CD4-positive, alpha-beta T cell (primary cell): ENCODE measurements at regions not wholly inside any gene's neighbourhood (a gene's known extent, or its start where the extent isn't known, plus 50 kb on each side); places are given as distances from the start of the nearest gene placed in this dataset.

ENCODE experiments used
- ATAC-seq: fragments of 200-7000 bp; cut with Tn5 transposase; one replicate; pipeline ENCODE4 v1.10.0; 2022; ENCODE audit warnings: mild to moderate bottlenecking; ENCODE audit not compliant: poor library complexity
- CTCF ChIA-PET: fragments of 350-600 bp; sonication (Branson Sonifier 250); formaldehyde crosslinking; loops from one replicate; lab custom pipeline; 2021; ENCODE audit warnings: antibody characterized with exemption, inconsistent platforms; lab: Charles Lee
- POLR2A ChIA-PET: fragments of 350-600 bp; sonication (Branson Sonifier 250); formaldehyde crosslinking; loops from one replicate; lab custom pipeline; 2021; ENCODE audit warnings: antibody characterized with exemption, inconsistent platforms; lab: Charles Lee
- DNase-seq, 14 experiments: peaks; one replicate each; pipeline ENCODE4 v3.0.0-alpha.2; 2013 to 2020; ENCODE audit warnings: mixed read lengths in 2 of 14
- H3K27ac ChIP-seq, 2 donors: one replicate each; pipeline versions ENCODE4 v1.5.1 to v1.7.0; 2013; ENCODE audit warnings: low read length in 2 of 2, low read depth in 1 of 2, mild to moderate bottlenecking in 1 of 2
- H3K27me3 ChIP-seq, 2 experiments: 1 replicate in 1 of 2; 2 replicates in 1 of 2; pipeline versions ENCODE4 v1.6.1 to v1.7.0; 2013; ENCODE audit warnings: low read length in 2 of 2, control low read depth in 1 of 2, mild to moderate bottlenecking in 1 of 2, moderate library complexity in 1 of 2; ENCODE audit not compliant: insufficient read depth in 2 of 2, control insufficient read depth in 1 of 2
- H3K36me3 ChIP-seq: one replicate; pipeline ENCODE4 v1.6.1; 2013; ENCODE audit warnings: low read length, control low read depth; ENCODE audit not compliant: insufficient read depth
- H3K4me1 ChIP-seq: one replicate; pipeline ENCODE4 v1.6.1; 2013; ENCODE audit warnings: low read length, control low read depth; ENCODE audit not compliant: insufficient read depth
- H3K4me3 ChIP-seq: one replicate; pipeline ENCODE4 v1.5.1; 2013; ENCODE audit warnings: mild to moderate bottlenecking, low read length, moderate library complexity
- H3K9me3 ChIP-seq, 2 experiments: 1 replicate in 1 of 2; 2 replicates in 1 of 2; pipeline versions ENCODE4 v1.6.1 to v1.7.0; 2013; ENCODE audit warnings: low read length in 2 of 2, mild to moderate bottlenecking in 2 of 2, control low read depth in 1 of 2, moderate library complexity in 1 of 2; ENCODE audit not compliant: control insufficient read depth in 1 of 2, insufficient read depth in 1 of 2
- H3K27ac Mint-ChIP-seq: one replicate; pipeline ENCODE4 v1.8.0; 2020; ENCODE audit warnings: mixed read lengths
- H3K27me3 Mint-ChIP-seq: one replicate; pipeline ENCODE4 v1.8.0; 2021; ENCODE audit warnings: mixed read lengths
- H3K36me3 Mint-ChIP-seq: one replicate; pipeline ENCODE4 v1.8.0; 2021; ENCODE audit warnings: low read depth, mixed read lengths
- H3K4me1 Mint-ChIP-seq: one replicate; pipeline ENCODE4 v1.8.0; 2021; ENCODE audit warnings: low read depth, mixed read lengths
- H3K4me3 Mint-ChIP-seq: one replicate; pipeline ENCODE4 v1.8.0; 2020; ENCODE audit warnings: mild to moderate bottlenecking, mixed read lengths
- H3K9me3 Mint-ChIP-seq: one replicate; pipeline ENCODE4 v1.8.0; 2020; ENCODE audit warnings: mixed read lengths
- CTCF ChIP-seq: fragments of 200-600 bp; IDR thresholded peaks from one replicate; pipeline ENCODE4 v1.8.0; 2022; ENCODE audit warnings: antibody characterized with exemption, mild to moderate bottlenecking
- intact Hi-C, 2 experiments: fragments of 100-400 bp; cut with DNase I in 1 of 2; cut with micrococcal nuclease in 1 of 2; formaldehyde crosslinking; loops; one replicate each; pipeline versions ENCODE4 v1.15.1 to v1.9.0; 2023 to 2025; cut with DNase I, micrococcal nuclease

GRCh38 chr10:83212632-83213334, 926.5 kb upstream of the GHITM start:
- H3K27me3 ChIP-seq: no peaks in the 10 kb centered on the region

GRCh38 chr10:83214136-83214535, 925.2 kb upstream of the GHITM start:
- Mint-ChIP-seq H3K4me3 (no peak overlapping the region), H3K27me3 (no peaks in the 10 kb centered on the region), H3K4me1 (no peaks in the 10 kb centered on the region), H3K9me3 (no peaks in the 10 kb centered on the region), H3K27ac (no peak overlapping the region), H3K36me3 (no peaks in the 10 kb centered on the region)
- ChIA-PET POLR2A (no interaction called here), CTCF (no interaction called here)
- no peaks in the 10 kb centered on the region for H3K27me3 ChIP-seq
- no peaks in the 10 kb centered on the region for H3K4me1 ChIP-seq
- H3K9me3 ChIP-seq: no peaks in the 10 kb centered on the region
- DNase-seq (no peak), ATAC-seq (no peak)
- intact Hi-C loops: loop anchor here in 1 of 2 experiments (10.0 kb wide), 1 partner anchor 201 kb away; no protein-coding TSS in a partner anchor
- H3K4me3 ChIP-seq: no peak overlapping the region
- no peaks in the 10 kb centered on the region for H3K36me3 ChIP-seq
- H3K27ac ChIP-seq: no peak overlapping the region
- no peak for TF ChIP-seq CTCF

More at GRCh38 chr10:83212632-83213334, 926.5 kb upstream of the GHITM start:
- CTCF ChIA-PET: no interaction called here
- Mint-ChIP-seq H3K4me3 (no peak overlapping the region), H3K27me3 (no peaks in the 10 kb centered on the region), H3K27ac (no peak overlapping the region), H3K36me3 (no peaks in the 10 kb centered on the region), H3K9me3 (no peaks in the 10 kb centered on the region), H3K4me1 (no peaks in the 10 kb centered on the region)
- Histone ChIP-seq H3K4me1 (no peaks in the 10 kb centered on the region), H3K36me3 (no peaks in the 10 kb centered on the region), H3K9me3 (no peaks in the 10 kb centered on the region), H3K27ac (no peak overlapping the region), H3K4me3 (no peak overlapping the region)
- DNase-seq (no peak), ATAC-seq (no peak)
- no peak for TF ChIP-seq CTCF
- POLR2A ChIA-PET: no interaction called here
- intact Hi-C loops: loop anchor here in 1 of 2 experiments (10.0 kb wide), 1 partner anchor 202 kb away; no protein-coding TSS in a partner anchor

GRCh38 chr10:83218205-83218604, 921.1 kb upstream of the GHITM start:
- no peak for TF ChIP-seq CTCF
- H3K4me3 Mint-ChIP-seq: no peak overlapping the region
- ChIA-PET POLR2A (no interaction called here), CTCF (no interaction called here)
- H3K4me1 Mint-ChIP-seq: no peaks in the 10 kb centered on the region
- ATAC-seq (no peak), DNase-seq (no peak)
- no peaks in the 10 kb centered on the region for H3K27me3 Mint-ChIP-seq
- Histone ChIP-seq H3K36me3 (no peaks in the 10 kb centered on the region), H3K4me3 (no peak overlapping the region), H3K9me3 (peaks cover 0 to 7% of the 10 kb centered on the region in 2 experiments), H3K4me1 (no peaks in the 10 kb centered on the region), H3K27ac (no peak overlapping the region), H3K27me3 (no peaks in the 10 kb centered on the region)
- H3K36me3 Mint-ChIP-seq: no peaks in the 10 kb centered on the region
- H3K9me3 Mint-ChIP-seq: peaks cover 2% of the 10 kb centered on the region
- H3K27ac Mint-ChIP-seq: no peak overlapping the region
- intact Hi-C loops: loop anchor here in 1 of 2 experiments (10.0 kb wide), 1 partner anchor 197 kb away; no protein-coding TSS in a partner anchor
